GM12873 (cell line): ENCODE measurements at regions not wholly inside any gene's neighbourhood (a gene's known extent, or its start where the extent isn't known, plus 50 kb on each side); places are given as distances from the start of the nearest gene placed in this dataset.

Experiments used
- CTCF ChIP-seq: IDR thresholded peaks from 2 replicates; pipeline ENCODE4 v1.5.1; 2012; ENCODE audit warnings: low read depth, mild to moderate bottlenecking, moderate library complexity, low read length, control low read depth; ENCODE audit not compliant: insufficient read depth; ENCODE audit errors: missing control alignments

GRCh38 chr12:75715682-75716081 is 204.3 kb upstream of the KRR1 start:
- no peak for TF ChIP-seq CTCF

GRCh38 chr12:75715323-75715644 is 203.9 kb upstream of the KRR1 start:
- TF ChIP-seq CTCF = no peak

DNA sequence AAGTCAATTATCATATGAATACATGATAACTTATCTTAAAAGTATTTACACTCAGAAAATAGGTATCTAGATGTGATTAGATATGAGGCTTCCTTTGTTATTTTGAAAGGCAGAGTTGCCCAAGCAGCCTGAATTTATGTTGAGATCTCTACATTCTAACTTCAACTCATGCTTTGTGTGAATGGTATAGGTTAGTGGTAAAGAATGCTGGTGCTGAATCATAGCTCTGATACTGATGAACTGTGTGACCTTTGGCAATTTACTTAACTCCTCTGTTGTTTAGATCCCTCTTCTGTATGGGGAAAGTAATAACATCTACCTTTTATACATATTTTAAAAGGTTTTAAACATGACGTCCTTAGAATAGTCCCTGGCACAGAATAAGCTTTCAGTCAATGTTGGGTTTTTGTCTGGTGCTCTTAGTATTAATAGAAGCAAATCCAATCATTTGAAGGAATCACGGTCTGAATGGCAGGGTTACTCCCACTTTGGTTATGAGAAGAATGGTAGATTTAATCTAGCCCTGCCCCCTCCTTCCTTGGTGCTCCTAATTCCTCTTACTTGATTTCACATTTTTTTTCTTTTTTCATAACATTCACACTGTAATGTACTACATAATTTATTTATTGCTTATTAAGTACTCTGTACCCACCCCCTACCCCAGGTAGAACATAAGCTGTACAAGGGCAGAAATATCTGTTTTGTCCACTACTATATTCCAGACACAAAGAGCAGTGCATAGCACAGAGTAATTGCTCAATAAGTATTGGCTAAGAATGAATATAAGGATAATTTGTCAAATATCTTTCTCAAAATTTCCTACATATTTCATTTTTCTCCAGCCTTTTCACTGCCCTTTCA is 203.3 kb upstream of the KRR1 start:
- no peak for TF ChIP-seq CTCF

DNA sequence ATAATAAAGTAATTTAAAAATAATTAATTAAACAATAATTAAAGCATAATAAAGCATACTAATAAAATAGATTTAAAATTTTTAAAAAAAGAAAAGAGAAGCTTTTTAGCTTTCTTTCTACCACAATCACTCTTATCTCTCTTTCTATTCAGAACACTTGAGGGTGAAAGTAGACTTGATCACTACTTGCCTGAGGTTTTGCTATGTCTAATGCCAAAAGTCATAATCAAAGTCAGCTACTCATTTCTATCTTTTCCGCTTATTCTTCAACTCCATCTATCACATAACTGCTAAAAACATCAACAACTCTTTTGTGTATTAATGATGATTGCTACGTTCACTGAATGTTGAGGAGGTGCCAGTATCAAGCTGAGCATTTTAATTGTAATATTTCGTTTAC is 202.0 kb upstream of the KRR1 start:
- TF ChIP-seq CTCF = no peak

GRCh38 chr12:75712223-75712622 is 200.8 kb upstream of the KRR1 start:
- TF ChIP-seq CTCF = no peak

DNA sequence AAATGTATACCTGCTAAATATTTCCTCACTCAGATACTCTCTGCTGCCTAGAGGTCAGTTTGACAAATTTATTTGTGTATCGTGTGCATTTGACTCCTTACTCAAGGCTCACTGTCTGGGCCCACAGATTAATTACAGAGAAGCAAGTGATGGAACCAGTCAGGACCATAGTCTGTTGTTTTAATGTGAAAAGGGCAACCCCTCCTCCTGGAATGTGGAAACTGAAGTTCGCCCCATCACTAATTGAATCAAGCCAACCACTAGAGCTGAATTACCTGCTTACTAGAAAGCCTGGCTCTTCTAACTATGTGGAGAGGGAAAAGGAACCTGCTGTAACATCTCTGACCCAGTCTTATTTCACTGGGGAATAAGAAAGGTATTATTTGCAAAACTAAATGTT is 199.9 kb upstream of the KRR1 start:
- TF ChIP-seq CTCF = no peak

DNA sequence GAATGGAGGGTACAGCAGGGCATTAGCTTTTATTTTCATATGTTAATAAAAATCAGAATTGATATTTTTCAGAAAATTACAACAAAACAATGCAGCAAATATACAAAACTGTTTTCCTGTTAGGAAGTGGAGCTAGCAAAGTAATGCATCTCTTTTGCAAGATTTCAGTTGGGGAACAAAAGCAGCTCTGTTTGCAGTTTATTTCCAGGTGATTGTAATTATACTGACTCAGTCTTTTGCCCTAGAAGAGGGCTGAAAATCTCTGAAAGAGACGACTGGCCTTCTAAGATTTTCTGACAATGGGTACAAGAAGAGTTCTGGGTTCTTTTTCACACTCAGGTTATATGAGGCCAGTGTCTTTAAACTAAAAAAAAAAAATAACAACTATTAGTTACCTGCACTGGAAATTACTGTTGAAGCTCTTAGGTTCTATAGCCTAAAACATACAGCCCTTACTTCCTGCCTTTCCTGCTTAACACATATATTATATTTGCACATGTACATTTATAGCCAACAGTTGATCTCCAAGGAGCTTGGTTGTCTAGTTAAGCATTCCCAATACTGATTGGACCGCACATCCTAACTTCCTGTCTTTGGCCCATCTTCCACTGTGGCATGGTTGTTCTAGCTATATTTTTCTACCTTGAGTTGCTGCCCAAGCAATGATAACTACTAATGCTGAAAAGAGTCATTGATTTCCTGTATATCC is 199.1 kb upstream of the KRR1 start:
- no peak for TF ChIP-seq CTCF
